IPS DF 19.7 (cell line): ENCODE measurements at regions not wholly inside any gene's neighbourhood (a gene's known extent, or its start where the extent isn't known, plus 50 kb on each side); places are given as distances from the start of the nearest gene placed in this dataset.

ENCODE experiments used
- DNase-seq: peaks from one replicate; pipeline ENCODE4 v3.0.0-alpha.2; 2013; ENCODE audit warnings: low read depth, low spot score

- no peak for DNase-seq
Observed at GRCh38 chr17:79503126-79503839, 107.6 kb downstream of the RBFOX3 start.

- no peak for DNase-seq
Observed at GRCh38 chr17:79501910-79502309, 108.9 kb downstream of the RBFOX3 start.

GRCh38 chr17:79500745-79501618 lies 109.9 kb downstream of the RBFOX3 start:
- DNase-seq, result no peak

- no peak for DNase-seq
Observed at GRCh38 chr17:79498854-79499253, 112.0 kb downstream of the RBFOX3 start.

- DNase-seq, result no peak
Observed at GRCh38 chr17:79497777-79498348, 113.0 kb downstream of the RBFOX3 start.

GRCh38 chr17:79496422-79497005 lies 114.3 kb downstream of the RBFOX3 start:
- DNase-seq, result no peak

GRCh38 chr17:79495665-79496064 lies 115.2 kb downstream of the RBFOX3 start:
- no peak for DNase-seq

- no peak for DNase-seq
Observed at GRCh38 chr17:79491006-79491405, 119.8 kb downstream of the RBFOX3 start.

GRCh38 chr17:79490530-79490929 lies 120.3 kb downstream of the RBFOX3 start:
- no peak for DNase-seq

GRCh38 chr17:79487149-79487548 lies 123.7 kb downstream of the RBFOX3 start:
- no peak for DNase-seq

GRCh38 chr17:79485991-79486390 lies 124.9 kb downstream of the RBFOX3 start:
- DNase-seq, result no peak

GRCh38 chr17:79485419-79485985 lies 125.3 kb downstream of the RBFOX3 start:
- DNase-seq, result no peak

GRCh38 chr17:79484600-79485418 lies 126.0 kb downstream of the RBFOX3 start:
- no peak for DNase-seq

GRCh38 chr17:79483842-79484241 lies 127.0 kb downstream of the RBFOX3 start:
- DNase-seq, result no peak

- DNase-seq, result peak; percentile 15
Observed at GRCh38 chr17:79482727-79483521, 127.9 kb downstream of the RBFOX3 start.

- no peak for DNase-seq
Observed at GRCh38 chr17:79479876-79480275, 131.0 kb downstream of the RBFOX3 start.

- DNase-seq, result no peak
Observed at GRCh38 chr17:79478841-79479240, 132.0 kb downstream of the RBFOX3 start.

GRCh38 chr17:79478051-79478461 lies 132.8 kb downstream of the RBFOX3 start:
- DNase-seq, result no peak

- no peak for DNase-seq
Observed at GRCh38 chr17:79476074-79476652, 134.7 kb downstream of the RBFOX3 start.
